RPMI8226 (cell line): ENCODE measurements at regions not wholly inside any gene's neighbourhood (a gene's known extent, or its start where the extent isn't known, plus 50 kb on each side); places are given as distances from the start of the nearest gene placed in this dataset.
"Not testable (repeated sequence)": the region's sequence is repeated elsewhere in the genome, so short reads cannot be mapped to it uniquely, and the experiment has no call there.

Experiments used
- DNase-seq: peaks from one replicate; pipeline ENCODE4 v3.0.0-alpha.2; 2015

GRCh38 chr19:29006057-29006735 lies 206.8 kb downstream of the UQCRFS1 start:
- DNase-seq: no peak

GRCh38 chr19:29004796-29005195 lies 208.2 kb downstream of the UQCRFS1 start:
- DNase-seq: no peak

- no peak for DNase-seq
Measured at GRCh38 chr19:29003641-29004409, 209.1 kb downstream of the UQCRFS1 start.

GRCh38 chr19:29002336-29002735 lies 210.6 kb downstream of the UQCRFS1 start:
- no peak for DNase-seq

GRCh38 chr19:29001597-29002245 lies 211.2 kb downstream of the UQCRFS1 start:
- DNase-seq: no peak

- DNase-seq: no peak
Measured at GRCh38 chr19:29001141-29001581, 211.8 kb downstream of the UQCRFS1 start.

- no peak for DNase-seq
Measured at GRCh38 chr19:28999724-29000433, 213.1 kb downstream of the UQCRFS1 start.

- DNase-seq: no peak
Measured at GRCh38 chr19:28998974-28999373, 214.0 kb downstream of the UQCRFS1 start.

- not testable (repeated sequence) for DNase-seq
Measured at GRCh38 chr19:28997866-28998265, 215.1 kb downstream of the UQCRFS1 start.

- no peak for DNase-seq
Measured at GRCh38 chr19:28990522-28990921, 222.4 kb downstream of the UQCRFS1 start.

GRCh38 chr19:28989739-28990138 lies 223.2 kb downstream of the UQCRFS1 start:
- no peak for DNase-seq

GRCh38 chr19:28988066-28988465 lies 224.9 kb downstream of the UQCRFS1 start:
- DNase-seq: no peak

GRCh38 chr19:28987177-28987576 lies 225.8 kb downstream of the UQCRFS1 start:
- no peak for DNase-seq

- no peak for DNase-seq
Measured at GRCh38 chr19:28985201-28985600, 227.8 kb downstream of the UQCRFS1 start.

GRCh38 chr19:28984315-28984714 lies 228.6 kb downstream of the UQCRFS1 start:
- DNase-seq: no peak

- DNase-seq: no peak
Measured at GRCh38 chr19:28983430-28983829, 229.5 kb downstream of the UQCRFS1 start.

GRCh38 chr19:28981994-28982393 lies 231.0 kb downstream of the UQCRFS1 start:
- no peak for DNase-seq

GRCh38 chr19:28981518-28981917 lies 231.4 kb downstream of the UQCRFS1 start:
- DNase-seq: no peak

- no peak for DNase-seq
Measured at GRCh38 chr19:28980236-28980868, 232.6 kb downstream of the UQCRFS1 start.

GRCh38 chr19:28977826-28978225 lies 235.1 kb downstream of the UQCRFS1 start:
- DNase-seq: no peak

- no peak for DNase-seq
Measured at GRCh38 chr19:28972058-28972852, 240.7 kb downstream of the UQCRFS1 start.

GRCh38 chr19:28971513-28971912 lies 241.4 kb downstream of the UQCRFS1 start:
- DNase-seq: no peak
